GF-D8 (cell line): ENCODE measurements at regions not wholly inside any gene's neighbourhood (a gene's known extent, or its start where the extent isn't known, plus 50 kb on each side); places are given as distances from the start of the nearest gene placed in this dataset.

Experiments
- DNase-seq: peaks from one replicate; lab custom pipeline; 2025; lab: John Stamatoyannopoulos, UW

- no peak for DNase-seq
These were observed 381.0 kb upstream of the NBEA start for GRCh38 chr13:34561033-34561432.

- DNase-seq = no peak
These were observed 374.5 kb upstream of the NBEA start for GRCh38 chr13:34567597-34567996.

- DNase-seq = no peak
These were observed 371.2 kb upstream of the NBEA start for GRCh38 chr13:34570698-34571353.

GRCh38 chr13:34571716-34572115, 370.4 kb upstream of the NBEA start:
- DNase-seq = no peak

- no peak for DNase-seq
These were observed 365.0 kb upstream of the NBEA start for GRCh38 chr13:34577051-34577450.

- DNase-seq = no peak
These were observed 363.6 kb upstream of the NBEA start for GRCh38 chr13:34578471-34578870.

- DNase-seq = no peak
These were observed 363.2 kb upstream of the NBEA start for GRCh38 chr13:34578917-34579316.

- DNase-seq = no peak
These were observed 358.9 kb upstream of the NBEA start for GRCh38 chr13:34583181-34583580.

GRCh38 chr13:34587576-34587975, 354.5 kb upstream of the NBEA start:
- DNase-seq = no peak

GRCh38 chr13:34588362-34588761, 353.7 kb upstream of the NBEA start:
- DNase-seq = no peak

GRCh38 chr13:34589581-34589980, 352.5 kb upstream of the NBEA start:
- no peak for DNase-seq

- no peak for DNase-seq
These were observed 350.9 kb upstream of the NBEA start for GRCh38 chr13:34591129-34591528.

GRCh38 chr13:34591900-34592529, 350.1 kb upstream of the NBEA start:
- DNase-seq = no peak

- no peak for DNase-seq
These were observed 348.4 kb upstream of the NBEA start for GRCh38 chr13:34593658-34594057.

GRCh38 chr13:34594507-34594906, 347.6 kb upstream of the NBEA start:
- DNase-seq = no peak

GRCh38 chr13:34608331-34608730, 333.7 kb upstream of the NBEA start:
- no peak for DNase-seq

- DNase-seq = no peak
These were observed 330.4 kb upstream of the NBEA start for GRCh38 chr13:34611671-34612070.

GRCh38 chr13:34617473-34618083, 324.5 kb upstream of the NBEA start:
- no peak for DNase-seq

GRCh38 chr13:34618654-34619053, 323.4 kb upstream of the NBEA start:
- DNase-seq = no peak

- DNase-seq = no peak
These were observed 322.7 kb upstream of the NBEA start for GRCh38 chr13:34619326-34619725.

- DNase-seq = no peak
These were observed 321.8 kb upstream of the NBEA start for GRCh38 chr13:34620074-34620850.

- no peak for DNase-seq
These were observed 321.2 kb upstream of the NBEA start for GRCh38 chr13:34620862-34621261.

GRCh38 chr13:34623331-34623730, 318.7 kb upstream of the NBEA start:
- no peak for DNase-seq
